ENCODE measurements at regions not wholly inside any gene's neighbourhood (a gene's known extent, or its start where the extent isn't known, plus 50 kb on each side); places are given as distances from the start of the nearest gene placed in this dataset.

DNA sequence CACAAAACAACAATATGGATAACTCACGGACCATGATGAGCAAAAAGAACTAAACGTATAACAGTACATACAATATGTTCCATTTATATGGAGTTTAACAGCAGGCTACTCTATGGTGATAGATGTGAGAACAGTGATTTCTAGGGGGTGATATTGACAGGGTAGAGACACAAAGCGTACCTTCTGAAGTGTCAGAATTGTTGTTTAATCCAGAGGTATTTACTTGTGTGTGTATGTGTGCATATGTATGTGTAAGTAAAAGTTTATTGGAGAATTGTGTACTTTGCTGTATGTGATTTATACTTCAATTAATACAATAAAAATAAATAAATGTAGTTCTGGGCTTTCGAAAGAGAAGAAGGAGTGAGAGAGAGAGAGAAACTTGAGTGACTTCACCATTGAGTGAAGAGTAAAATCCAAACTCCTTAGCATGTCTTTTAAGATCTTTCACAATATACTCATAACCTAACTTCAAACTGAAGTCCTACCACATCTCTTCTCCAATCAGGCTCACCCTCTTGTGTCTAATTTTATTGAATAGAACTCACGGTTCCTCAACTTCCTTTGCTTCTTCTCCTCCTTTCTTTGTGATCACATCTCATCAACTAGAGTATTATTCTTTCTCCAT lies 126.0 kb upstream of the KLF7 start:
- H3K9me3 ChIP-seq (ENCODE audit: insufficient read depth, low read depth) = no peaks in the 10 kb centered on the region
- intact Hi-C loops (cut with micrococcal nuclease; ENCODE audit: unreplicated experiment) = no loop called here
- no peak overlapping the region for H3K4me2 ChIP-seq
- H2AFZ ChIP-seq = no peak overlapping the region
- H3K27ac ChIP-seq = no peak overlapping the region
- no peaks in the 10 kb centered on the region for H3K79me2 ChIP-seq (ENCODE audit: low read depth)
- H3K9me2 ChIP-seq (ENCODE audit: insufficient read depth) = no peaks in the 10 kb centered on the region
- H4K20me1 ChIP-seq (ENCODE audit: insufficient read depth) = no peaks in the 10 kb centered on the region
- no TSS peak for BruUV-seq (replicated peaks)
- peaks cover 16% of the 10 kb centered on the region for H3K4me1 ChIP-seq (replicated peaks; ENCODE audit: insufficient read depth)
- peaks cover 4% of the 10 kb centered on the region; the same call in 1 of the 2 replicates for H3F3A ChIP-seq (ENCODE audit: insufficient read depth, low read depth)
- no peaks in the 10 kb centered on the region for H3K27me3 ChIP-seq (ENCODE audit: insufficient read depth, low read depth)
- H3K4me3 ChIP-seq = no peak overlapping the region
- no peak for DNase-seq
- ChIA-PET POLR2A (ENCODE audit: unreplicated experiment) (no interaction called here), CTCF (no interaction called here)
- H3K36me3 ChIP-seq (ENCODE audit: low read depth) = no peaks in the 10 kb centered on the region
- TF ChIP-seq, protein P1, sequence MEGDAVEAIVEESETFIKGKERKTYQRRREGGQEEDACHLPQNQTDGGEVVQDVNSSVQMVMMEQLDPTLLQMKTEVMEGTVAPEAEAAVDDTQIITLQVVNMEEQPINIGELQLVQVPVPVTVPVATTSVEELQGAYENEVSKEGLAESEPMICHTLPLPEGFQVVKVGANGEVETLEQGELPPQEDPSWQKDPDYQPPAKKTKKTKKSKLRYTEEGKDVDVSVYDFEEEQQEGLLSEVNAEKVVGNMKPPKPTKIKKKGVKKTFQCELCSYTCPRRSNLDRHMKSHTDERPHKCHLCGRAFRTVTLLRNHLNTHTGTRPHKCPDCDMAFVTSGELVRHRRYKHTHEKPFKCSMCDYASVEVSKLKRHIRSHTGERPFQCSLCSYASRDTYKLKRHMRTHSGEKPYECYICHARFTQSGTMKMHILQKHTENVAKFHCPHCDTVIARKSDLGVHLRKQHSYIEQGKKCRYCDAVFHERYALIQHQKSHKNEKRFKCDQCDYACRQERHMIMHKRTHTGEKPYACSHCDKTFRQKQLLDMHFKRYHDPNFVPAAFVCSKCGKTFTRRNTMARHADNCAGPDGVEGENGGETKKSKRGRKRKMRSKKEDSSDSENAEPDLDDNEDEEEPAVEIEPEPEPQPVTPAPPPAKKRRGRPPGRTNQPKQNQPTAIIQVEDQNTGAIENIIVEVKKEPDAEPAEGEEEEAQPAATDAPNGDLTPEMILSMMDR (conservative IDR thresholded peaks at IDR 0.05) = no peak
- no peak for TF ChIP-seq EZH2 (IDR thresholded peaks at IDR 0.05; ENCODE audit: low read depth)

DNA sequence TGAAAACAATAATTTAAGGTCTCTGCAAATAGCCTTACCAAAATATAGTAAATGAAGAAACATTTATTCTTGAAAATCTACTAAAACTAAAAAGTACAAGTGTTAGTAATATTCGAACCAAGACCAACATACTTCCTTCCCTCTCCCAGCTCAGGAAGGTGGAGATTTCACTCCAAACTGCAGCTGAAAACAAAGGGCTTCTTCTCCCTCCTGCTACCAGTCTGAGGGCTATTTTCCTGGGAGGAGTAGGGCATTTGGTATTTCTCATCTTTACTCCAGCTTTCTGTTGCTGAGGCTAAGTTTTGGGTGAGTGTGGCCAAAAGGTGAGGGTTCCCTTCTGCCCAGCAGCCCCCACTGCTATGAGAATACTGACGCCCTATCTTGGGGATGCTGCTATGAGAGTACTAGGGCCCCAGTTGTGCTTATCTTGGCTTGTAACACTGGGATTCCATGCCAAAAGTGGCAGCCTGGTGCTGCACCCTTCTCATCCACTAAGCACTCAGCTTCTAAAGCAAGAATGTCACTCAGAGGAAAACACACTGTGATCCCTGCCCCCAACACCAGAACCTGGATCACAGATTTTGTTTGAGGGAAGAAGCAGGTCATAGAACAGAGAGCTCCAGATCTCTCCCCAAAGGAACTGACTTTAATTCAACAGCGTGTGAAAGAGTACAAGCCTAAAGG lies 130.7 kb upstream of the KLF7 start:
- no peaks in the 10 kb centered on the region for H3K79me2 ChIP-seq (ENCODE audit: low read depth)
- no peak overlapping the region for H2AFZ ChIP-seq
- BruUV-seq (replicated peaks) = no TSS peak
- H4K20me1 ChIP-seq (ENCODE audit: insufficient read depth) = no peaks in the 10 kb centered on the region
- no peak overlapping the region for H3K4me2 ChIP-seq
- DNase-seq = no peak
- H3K9me3 ChIP-seq (ENCODE audit: insufficient read depth, low read depth) = no peaks in the 10 kb centered on the region
- no peaks in the 10 kb centered on the region for H3K27me3 ChIP-seq (ENCODE audit: insufficient read depth, low read depth)
- no peak for TF ChIP-seq EZH2 (IDR thresholded peaks at IDR 0.05; ENCODE audit: low read depth)
- TF ChIP-seq, protein P1 (conservative IDR thresholded peaks at IDR 0.05) = no peak
- ChIA-PET POLR2A (ENCODE audit: unreplicated experiment) (no interaction called here), CTCF (interaction anchor here (0.6 kb wide), 1 partner anchor 75 kb away, joined by 3 read pairs; no protein-coding TSS in a partner anchor)
- H3K4me1 ChIP-seq (replicated peaks; ENCODE audit: insufficient read depth) = no peaks in the 10 kb centered on the region
- no peaks in the 10 kb centered on the region for H3K36me3 ChIP-seq (ENCODE audit: low read depth)
- intact Hi-C loops (cut with micrococcal nuclease; ENCODE audit: unreplicated experiment) = no loop called here
- H3F3A ChIP-seq (ENCODE audit: insufficient read depth, low read depth) = no peaks in the 10 kb centered on the region
- H3K27ac ChIP-seq = no peak overlapping the region
- H3K4me3 ChIP-seq = no peak overlapping the region
- no peaks in the 10 kb centered on the region for H3K9me2 ChIP-seq (ENCODE audit: insufficient read depth)

- Histone ChIP-seq H3K79me2 (ENCODE audit: low read depth) (no peaks in the 10 kb centered on the region), H3F3A (ENCODE audit: insufficient read depth, low read depth) (no peaks in the 10 kb centered on the region), H3K27me3 (ENCODE audit: insufficient read depth, low read depth) (no peaks in the 10 kb centered on the region), H3K36me3 (ENCODE audit: low read depth) (no peaks in the 10 kb centered on the region), H2AFZ (no peak overlapping the region), H3K9me3 (ENCODE audit: insufficient read depth, low read depth) (no peaks in the 10 kb centered on the region), H3K4me1 (replicated peaks; ENCODE audit: insufficient read depth) (no peaks in the 10 kb centered on the region), H3K9me2 (ENCODE audit: insufficient read depth) (no peaks in the 10 kb centered on the region), H3K4me3 (no peak overlapping the region), H3K27ac (no peak overlapping the region), H4K20me1 (ENCODE audit: insufficient read depth) (no peaks in the 10 kb centered on the region), H3K4me2 (no peak overlapping the region)
- intact Hi-C loops (cut with micrococcal nuclease; ENCODE audit: unreplicated experiment) = no loop called here
- CTCF ChIA-PET = no interaction called here
- BruUV-seq (replicated peaks) = no TSS peak
- POLR2A ChIA-PET (ENCODE audit: unreplicated experiment) = no interaction called here
- no peak for DNase-seq
- TF ChIP-seq, protein P1 (conservative IDR thresholded peaks at IDR 0.05) = no peak
- no peak for TF ChIP-seq EZH2 (IDR thresholded peaks at IDR 0.05; ENCODE audit: low read depth)
Measured at GRCh38 chr2:207300817-207301216, 135.1 kb upstream of the KLF7 start.

Data from PC-9 (cell line).